Activated naive CD4-positive, alpha-beta T cell treated with anti-CD3 and anti-CD28 coated beads, Interleukin-2, amount 10 ng/mL, durations not matched to agents 7 days and 5 days (primary cell): ENCODE measurements at regions not wholly inside any gene's neighbourhood (a gene's known extent, or its start where the extent isn't known, plus 50 kb on each side); places are given as distances from the start of the nearest gene placed in this dataset.

Source experiments
- CTCF ChIA-PET: fragments of 350-600 bp; sonication (Branson Sonifier 250); formaldehyde crosslinking; loops from one replicate; lab custom pipeline; 2021; ENCODE audit warnings: antibody characterized with exemption; lab: Charles Lee
- DNase-seq: peaks from one replicate; pipeline ENCODE4 v3.0.0-alpha.2; 2020
- H3K27ac Mint-ChIP-seq: one replicate; pipeline ENCODE4 v1.8.0; 2021; ENCODE audit warnings: mild to moderate bottlenecking, moderate library complexity, mixed read lengths
- H3K27me3 Mint-ChIP-seq: one replicate; pipeline ENCODE4 v1.8.0; 2021; ENCODE audit warnings: mild to moderate bottlenecking, mixed read lengths
- H3K36me3 Mint-ChIP-seq: one replicate; pipeline ENCODE4 v1.8.0; 2021; ENCODE audit warnings: mixed read lengths
- H3K4me1 Mint-ChIP-seq: one replicate; pipeline ENCODE4 v1.8.0; 2021; ENCODE audit warnings: mixed read lengths
- H3K4me3 Mint-ChIP-seq: one replicate; pipeline ENCODE4 v1.8.0; 2021; ENCODE audit warnings: mild to moderate bottlenecking, moderate library complexity, mixed read lengths
- H3K9me3 Mint-ChIP-seq: one replicate; pipeline ENCODE4 v1.8.0; 2021; ENCODE audit warnings: mixed read lengths

GRCh38 chr5:158301186-158301585 is 442.2 kb upstream of the CLINT1 start:
- Mint-ChIP-seq H3K36me3 (no peaks in the 10 kb centered on the region), H3K27ac (no peak overlapping the region), H3K9me3 (peaks cover 2% of the 10 kb centered on the region), H3K4me3 (no peak overlapping the region), H3K4me1 (no peaks in the 10 kb centered on the region), H3K27me3 (no peaks in the 10 kb centered on the region)
- DNase-seq, result no peak
- CTCF ChIA-PET, result no interaction called here

GRCh38 chr5:158300256-158300655 is 441.3 kb upstream of the CLINT1 start:
- H3K27ac Mint-ChIP-seq, result no peak overlapping the region
- H3K36me3 Mint-ChIP-seq, result no peaks in the 10 kb centered on the region
- H3K4me3 Mint-ChIP-seq, result no peak overlapping the region
- no peak for DNase-seq
- CTCF ChIA-PET, result interaction anchor here (0.7 kb wide), 1 partner anchor 60 kb away, joined by 3 read pairs; no protein-coding TSS in a partner anchor
- peaks cover 2% of the 10 kb centered on the region for H3K9me3 Mint-ChIP-seq
- H3K27me3 Mint-ChIP-seq, result no peaks in the 10 kb centered on the region
- H3K4me1 Mint-ChIP-seq, result no peaks in the 10 kb centered on the region

GRCh38 chr5:158297002-158297527 is 438.1 kb upstream of the CLINT1 start:
- Mint-ChIP-seq H3K27me3 (no peaks in the 10 kb centered on the region), H3K9me3 (peaks cover 2% of the 10 kb centered on the region), H3K4me1 (no peaks in the 10 kb centered on the region), H3K36me3 (no peaks in the 10 kb centered on the region), H3K27ac (no peak overlapping the region), H3K4me3 (no peak overlapping the region)
- no peak for DNase-seq
- CTCF ChIA-PET, result no interaction called here

GRCh38 chr5:158294701-158295100 is 435.8 kb upstream of the CLINT1 start:
- Mint-ChIP-seq H3K4me1 (no peaks in the 10 kb centered on the region), H3K9me3 (peaks cover 2% of the 10 kb centered on the region), H3K27me3 (no peaks in the 10 kb centered on the region), H3K4me3 (no peak overlapping the region), H3K27ac (no peak overlapping the region), H3K36me3 (no peaks in the 10 kb centered on the region)
- CTCF ChIA-PET, result no interaction called here
- no peak for DNase-seq

- H3K27ac Mint-ChIP-seq, result no peak overlapping the region
- no peak overlapping the region for H3K4me3 Mint-ChIP-seq
Measured at GRCh38 chr5:158292981-158293380, 434.0 kb upstream of the CLINT1 start.

GRCh38 chr5:158289967-158290366 is 431.0 kb upstream of the CLINT1 start:
- no peaks in the 10 kb centered on the region for H3K27me3 Mint-ChIP-seq
- H3K27ac Mint-ChIP-seq, result no peak overlapping the region
- no peak overlapping the region for H3K4me3 Mint-ChIP-seq
- no peaks in the 10 kb centered on the region for H3K4me1 Mint-ChIP-seq
- no peak for DNase-seq
- no peaks in the 10 kb centered on the region for H3K9me3 Mint-ChIP-seq
- no peaks in the 10 kb centered on the region for H3K36me3 Mint-ChIP-seq
- CTCF ChIA-PET, result no interaction called here

More at GRCh38 chr5:158292981-158293380, 434.0 kb upstream of the CLINT1 start:
- CTCF ChIA-PET, result no interaction called here
- no peaks in the 10 kb centered on the region for H3K27me3 Mint-ChIP-seq
- no peaks in the 10 kb centered on the region for H3K4me1 Mint-ChIP-seq
- DNase-seq, result no peak
- H3K36me3 Mint-ChIP-seq, result no peaks in the 10 kb centered on the region
- peaks cover 2% of the 10 kb centered on the region for H3K9me3 Mint-ChIP-seq

GRCh38 chr5:158288272-158288657 is 429.3 kb upstream of the CLINT1 start:
- no peaks in the 10 kb centered on the region for H3K27me3 Mint-ChIP-seq
- DNase-seq, result no peak
- H3K4me1 Mint-ChIP-seq, result no peaks in the 10 kb centered on the region
- CTCF ChIA-PET, result interaction anchor here (1.0 kb wide), 1 partner anchor 213 kb away, joined by 3 read pairs; no protein-coding TSS in a partner anchor
- H3K36me3 Mint-ChIP-seq, result no peaks in the 10 kb centered on the region
- H3K4me3 Mint-ChIP-seq, result no peak overlapping the region
- no peaks in the 10 kb centered on the region for H3K9me3 Mint-ChIP-seq
- no peak overlapping the region for H3K27ac Mint-ChIP-seq

GRCh38 chr5:158287643-158288271 is 428.8 kb upstream of the CLINT1 start:
- H3K27me3 Mint-ChIP-seq, result no peaks in the 10 kb centered on the region
- CTCF ChIA-PET, result interaction anchor here (1.0 kb wide), 1 partner anchor 213 kb away, joined by 3 read pairs; no protein-coding TSS in a partner anchor
- H3K9me3 Mint-ChIP-seq, result no peaks in the 10 kb centered on the region
- DNase-seq, result no peak
- no peaks in the 10 kb centered on the region for H3K36me3 Mint-ChIP-seq
- H3K4me3 Mint-ChIP-seq, result no peak overlapping the region
- no peaks in the 10 kb centered on the region for H3K4me1 Mint-ChIP-seq
- no peak overlapping the region for H3K27ac Mint-ChIP-seq

GRCh38 chr5:158286827-158287226 is 427.9 kb upstream of the CLINT1 start:
- Mint-ChIP-seq H3K27me3 (no peaks in the 10 kb centered on the region), H3K4me1 (no peaks in the 10 kb centered on the region), H3K27ac (no peak overlapping the region), H3K9me3 (no peaks in the 10 kb centered on the region), H3K36me3 (no peaks in the 10 kb centered on the region), H3K4me3 (no peak overlapping the region)
- DNase-seq, result no peak
- CTCF ChIA-PET, result interaction anchor here (0.6 kb wide), 1 partner anchor 37 kb away, joined by 3 read pairs; no protein-coding TSS in a partner anchor

- Mint-ChIP-seq H3K27me3 (no peaks in the 10 kb centered on the region), H3K27ac (no peak overlapping the region), H3K36me3 (no peaks in the 10 kb centered on the region), H3K4me3 (no peak overlapping the region), H3K4me1 (no peaks in the 10 kb centered on the region), H3K9me3 (no peaks in the 10 kb centered on the region)
- CTCF ChIA-PET, result no interaction called here
- DNase-seq, result no peak
Measured at GRCh38 chr5:158285698-158286097, 426.8 kb upstream of the CLINT1 start.

GRCh38 chr5:158284242-158284641 is 425.3 kb upstream of the CLINT1 start:
- Mint-ChIP-seq H3K4me3 (no peak overlapping the region), H3K27ac (no peak overlapping the region), H3K36me3 (no peaks in the 10 kb centered on the region), H3K4me1 (no peaks in the 10 kb centered on the region), H3K27me3 (no peaks in the 10 kb centered on the region), H3K9me3 (no peaks in the 10 kb centered on the region)
- no peak for DNase-seq
- CTCF ChIA-PET, result no interaction called here

- DNase-seq, result no peak
- Mint-ChIP-seq H3K4me1 (no peaks in the 10 kb centered on the region), H3K27me3 (no peaks in the 10 kb centered on the region), H3K27ac (no peak overlapping the region), H3K9me3 (no peaks in the 10 kb centered on the region), H3K4me3 (no peak overlapping the region), H3K36me3 (no peaks in the 10 kb centered on the region)
- CTCF ChIA-PET, result no interaction called here
Measured at GRCh38 chr5:158283397-158283796, 424.5 kb upstream of the CLINT1 start.

- no peak overlapping the region for H3K4me3 Mint-ChIP-seq
- H3K36me3 Mint-ChIP-seq, result no peaks in the 10 kb centered on the region
- no peak overlapping the region for H3K27ac Mint-ChIP-seq
- no peaks in the 10 kb centered on the region for H3K9me3 Mint-ChIP-seq
- CTCF ChIA-PET, result no interaction called here
- no peak for DNase-seq
- H3K4me1 Mint-ChIP-seq, result no peaks in the 10 kb centered on the region
- no peaks in the 10 kb centered on the region for H3K27me3 Mint-ChIP-seq
Measured at GRCh38 chr5:158278216-158278925, 419.4 kb upstream of the CLINT1 start.

- Mint-ChIP-seq H3K27me3 (no peaks in the 10 kb centered on the region), H3K4me3 (no peak overlapping the region), H3K36me3 (no peaks in the 10 kb centered on the region), H3K9me3 (no peaks in the 10 kb centered on the region), H3K4me1 (no peaks in the 10 kb centered on the region), H3K27ac (no peak overlapping the region)
- CTCF ChIA-PET, result no interaction called here
- DNase-seq, result no peak
Measured at GRCh38 chr5:158277276-158277675, 418.3 kb upstream of the CLINT1 start.

GRCh38 chr5:158276692-158277091 is 417.7 kb upstream of the CLINT1 start:
- Mint-ChIP-seq H3K27me3 (no peaks in the 10 kb centered on the region), H3K4me1 (no peaks in the 10 kb centered on the region), H3K36me3 (no peaks in the 10 kb centered on the region), H3K27ac (no peak overlapping the region), H3K9me3 (no peaks in the 10 kb centered on the region), H3K4me3 (no peak overlapping the region)
- CTCF ChIA-PET, result no interaction called here
- DNase-seq, result no peak
